Psoas muscle (tissue), 7 donors: ENCODE measurements at regions not wholly inside any gene's neighbourhood (a gene's known extent, or its start where the extent isn't known, plus 50 kb on each side); places are given as distances from the start of the nearest gene placed in this dataset.

Experiments used
- ATAC-seq, 4 donors: fragments of 200-7000 bp; cut with Tn5 transposase; one replicate each; pipeline ENCODE4 v1.9.1; 2020; ENCODE audit warnings: moderate library complexity in 3 of 4, mild to moderate bottlenecking in 2 of 4
- DNase-seq, 2 donors: peaks; one replicate each; pipeline ENCODE4 v3.0.0-alpha.2; 2020
- H3K27ac ChIP-seq: fragments of 200-600 bp; one replicate; pipeline ENCODE4 v1.8.0; 2022
- H3K27me3 ChIP-seq, 3 donors: fragments of 200-600 bp in 1 of 3; one replicate each; pipeline versions ENCODE4 v1.6.1 to v1.8.0; 2013 to 2022; ENCODE audit warnings: low read length in 2 of 3, mild to moderate bottlenecking in 2 of 3, moderate library complexity in 1 of 3; ENCODE audit not compliant: insufficient read depth in 3 of 3
- H3K36me3 ChIP-seq, 2 donors: fragments of 200-600 bp in 1 of 2; one replicate each; pipeline versions ENCODE4 v1.6.1 to v1.8.0; 2013 to 2022; ENCODE audit warnings: low read depth in 1 of 2, mild to moderate bottlenecking in 1 of 2, moderate library complexity in 1 of 2; ENCODE audit not compliant: insufficient read depth in 1 of 2
- H3K4me1 ChIP-seq: fragments of 200-600 bp; one replicate; pipeline ENCODE4 v1.8.0; 2022
- H3K4me3 ChIP-seq: fragments of 200-600 bp; one replicate; pipeline ENCODE4 v1.8.0; 2022; ENCODE audit warnings: mild to moderate bottlenecking
- H3K9me3 ChIP-seq: fragments of 200-600 bp; one replicate; pipeline ENCODE4 v1.8.0; 2022
- CTCF ChIP-seq: fragments of 200-600 bp; IDR thresholded peaks from one replicate; pipeline ENCODE4 v1.8.0; 2022; ENCODE audit warnings: antibody characterized with exemption
- WGBS, 3 donors: extraction: QIAGEN DNeasy Blood & Tissue Kit; methylation state at CpG; one replicate each; pipeline versions ENCODE4 v1.1.6 to v1.1.7; 2013; 5-methylcytosine and 5-hydroxymethylcytosine counted together
- intact Hi-C, 2 donors: fragments of 100-400 bp; cut with DNase I; formaldehyde crosslinking; loops; one replicate each; pipeline versions ENCODE4 v1.11.0 to v1.14.2; 2022
- donor health status: healthy with polysubstance abuse.
- donor health status: DM: no; HTN: no; CAD: no; lungs with moderate emphysema.
- donor health status: Bipolar disorder and iron deficiency.
- donor health status: healthy.
- donor health status: DM: yes; HTN: yes; CAD: no.
- donor health status: DM: no; HTN: no; CAD: no.
- donor health status: DM: yes; HTN: yes; CAD: no.

- ATAC-seq (no peak), DNase-seq (no peak)
- no peak for TF ChIP-seq CTCF
- H3K27me3 ChIP-seq: no peaks in the 10 kb centered on the region
- no peak overlapping the region for H3K4me3 ChIP-seq
- no peaks in the 10 kb centered on the region for H3K36me3 ChIP-seq
- no peak overlapping the region for H3K27ac ChIP-seq
- WGBS, 3 donors: 76 to 91% (median 81%) methylated on average over 9 of the region's 9 CpGs
- H3K9me3 ChIP-seq: no peaks in the 10 kb centered on the region
- intact Hi-C loops: loop anchor here in 1 of 2 donors (5.0 kb wide), 1 partner anchor 200 kb away; no protein-coding TSS in a partner anchor
- H3K4me1 ChIP-seq: peaks cover 12% of the 10 kb centered on the region
Observed at GRCh38 chr5:173772384-173773059, 115.6 kb upstream of the CPEB4 start.

- 35 to 41% (median 39%) methylated on average over 4 of the region's 4 CpGs for WGBS, 3 donors
- intact Hi-C loops: loop anchor here in 1 of 2 donors (5.0 kb wide), 1 partner anchor 198 kb away; no protein-coding TSS in a partner anchor
- DNase-seq (peak in 1 of 2 donors; percentile 60), ATAC-seq (peak; percentile 82 to 89 (median 88))
- TF ChIP-seq CTCF: no peak
- H3K36me3 ChIP-seq: no peaks in the 10 kb centered on the region
- H3K9me3 ChIP-seq: no peaks in the 10 kb centered on the region
- no peaks in the 10 kb centered on the region for H3K27me3 ChIP-seq
- no peak overlapping the region for H3K4me3 ChIP-seq
- H3K27ac ChIP-seq: peak overlapping the region; percentile 58
- peaks cover 7% of the 10 kb centered on the region for H3K4me1 ChIP-seq
Observed at GRCh38 chr5:173774271-173774761, 113.8 kb upstream of the CPEB4 start.

DNA sequence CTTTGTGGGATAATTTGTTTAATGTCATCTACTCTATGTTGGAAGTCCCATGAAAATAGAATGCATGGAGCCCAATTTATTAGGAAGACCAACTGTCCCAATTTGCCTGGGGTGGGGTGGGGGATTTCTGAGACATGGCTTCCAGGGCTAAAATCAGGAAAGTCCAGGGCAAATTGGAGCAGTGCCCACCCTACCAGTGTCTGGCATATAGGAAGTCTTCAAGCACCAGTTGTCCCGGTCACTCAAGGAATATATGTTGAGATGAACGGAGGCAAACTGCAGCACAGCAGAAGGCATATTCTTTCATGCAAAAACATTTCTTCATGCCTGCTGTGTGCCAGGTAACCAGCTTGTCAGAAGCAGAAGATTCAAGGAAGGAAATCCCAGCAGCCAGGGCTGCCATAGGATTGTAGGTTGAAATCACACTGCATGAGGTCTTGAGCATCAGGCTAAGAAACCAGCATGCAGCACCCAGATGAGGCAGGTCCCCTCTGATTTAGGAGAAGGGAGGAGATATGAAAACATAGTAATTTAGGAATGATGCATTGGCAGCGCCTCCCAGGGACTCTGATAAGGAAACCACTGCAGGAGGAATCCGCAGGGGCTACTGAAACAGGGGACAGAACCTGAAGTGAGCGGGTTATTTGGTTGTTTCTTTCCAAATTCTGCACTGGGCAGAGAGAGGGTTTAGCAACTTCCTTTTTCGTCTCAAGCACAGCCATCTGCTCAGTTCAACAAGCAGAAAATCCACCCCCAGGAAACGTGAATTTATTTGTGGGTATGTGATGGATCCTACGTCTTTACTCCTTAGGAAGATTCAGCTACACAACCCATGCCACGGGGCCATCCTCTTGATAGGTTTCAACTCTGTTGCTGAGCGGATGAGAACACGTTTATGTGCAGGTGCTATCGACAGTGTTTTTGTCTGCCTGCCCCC, 112.6 kb upstream of the CPEB4 start:
- ATAC-seq: no peak
- H3K27me3 ChIP-seq: no peaks in the 10 kb centered on the region
- TF ChIP-seq CTCF: no peak
- H3K4me1 ChIP-seq: peaks cover 7% of the 10 kb centered on the region
- 83 to 89% (median 84%) methylated on average over 12 of the region's 12 CpGs for WGBS, 3 donors
- no peak overlapping the region for H3K4me3 ChIP-seq
- H3K9me3 ChIP-seq: no peaks in the 10 kb centered on the region
- no peaks in the 10 kb centered on the region for H3K36me3 ChIP-seq
- DNase-seq: no peak
- H3K27ac ChIP-seq: no peak overlapping the region
- intact Hi-C loops: no loop called here

DNA sequence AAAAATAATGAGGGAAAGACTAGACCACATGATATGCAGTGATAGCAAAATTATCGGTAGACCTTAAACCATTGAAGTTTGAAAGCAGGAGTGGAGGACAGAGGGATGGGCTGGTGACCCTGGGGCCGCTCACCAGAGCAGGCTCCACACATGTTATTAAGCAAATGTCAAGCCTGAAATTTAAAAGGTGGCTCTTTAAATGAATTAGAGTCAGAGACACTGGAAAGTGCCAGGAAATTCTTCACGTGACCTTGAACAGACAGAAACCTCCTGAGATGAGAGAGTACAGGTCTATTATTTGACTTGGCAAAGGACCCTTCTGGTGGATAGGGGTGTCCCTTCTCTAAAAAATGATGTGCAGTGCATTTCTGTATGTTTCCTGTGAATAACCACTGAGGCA, 111.0 kb upstream of the CPEB4 start:
- DNase-seq: no peak
- H3K9me3 ChIP-seq: no peaks in the 10 kb centered on the region
- H3K4me3 ChIP-seq: no peak overlapping the region
- TF ChIP-seq CTCF: no peak
- no peaks in the 10 kb centered on the region for H3K36me3 ChIP-seq
- H3K4me1 ChIP-seq: peaks cover 19% of the 10 kb centered on the region
- no peak for ATAC-seq
- WGBS, 3 donors: 68 to 78% (median 74%) methylated on average over 3 of the region's 3 CpGs
- intact Hi-C loops: no loop called here
- H3K27me3 ChIP-seq: no peaks in the 10 kb centered on the region
- H3K27ac ChIP-seq: no peak overlapping the region
